Activated gamma-delta T cell treated with anti-CD3 and anti-CD28 coated beads, Interleukin-2, amount 50 U/mL, for 16 hours (primary cell): ENCODE measurements at regions not wholly inside any gene's neighbourhood (a gene's known extent, or its start where the extent isn't known, plus 50 kb on each side); places are given as distances from the start of the nearest gene placed in this dataset.
A peak's percentile ranks its signal among the peaks of the same experiment; 100 is the strongest.

Experiments
- DNase-seq: peaks from one replicate; pipeline ENCODE4 v3.0.0-alpha.2; 2020; ENCODE audit warnings: low read depth

GRCh38 chr11:123255909-123256308 lies 60.9 kb upstream of the CLMP start:
- DNase-seq = no peak

GRCh38 chr11:123254357-123254756 lies 59.3 kb upstream of the CLMP start:
- no peak for DNase-seq

- DNase-seq = no peak
Measured at GRCh38 chr11:123253911-123254310, 58.9 kb upstream of the CLMP start.

GRCh38 chr11:123253223-123253622 lies 58.2 kb upstream of the CLMP start:
- DNase-seq = no peak

- DNase-seq = no peak
Measured at GRCh38 chr11:123251657-123252344, 56.8 kb upstream of the CLMP start.

GRCh38 chr11:123250892-123251656 lies 56.0 kb upstream of the CLMP start:
- DNase-seq = no peak

- no peak for DNase-seq
Measured at GRCh38 chr11:123249354-123249753, 54.3 kb upstream of the CLMP start.

- DNase-seq = no peak
Measured at GRCh38 chr11:123247813-123248379, 52.8 kb upstream of the CLMP start.

- DNase-seq = no peak
Measured at GRCh38 chr11:123247496-123247799, 52.4 kb upstream of the CLMP start.

GRCh38 chr11:123246749-123247495 lies 51.9 kb upstream of the CLMP start:
- DNase-seq = peak; percentile 76

GRCh38 chr11:123245567-123245966 lies 50.5 kb upstream of the CLMP start:
- no peak for DNase-seq
